Fibroblast of lung (primary cell): ENCODE measurements at regions not wholly inside any gene's neighbourhood (a gene's known extent, or its start where the extent isn't known, plus 50 kb on each side); places are given as distances from the start of the nearest gene placed in this dataset.

Experiments
- DNase-seq, 2 donors: peaks; one replicate each; pipeline versions ENCODE4 v3.0.0 to v3.0.0-alpha.2; 2010; ENCODE audit warnings: low read depth in 2 of 2
- H2AFZ ChIP-seq: 2 replicates; pipeline ENCODE4 v1.5.1; 2012; ENCODE audit warnings: low read length, control low read depth, inconsistent platforms
- H3K27ac ChIP-seq: 2 replicates; pipeline ENCODE4 v1.5.1; 2011; ENCODE audit warnings: low read length, control low read depth; ENCODE audit not compliant: insufficient read depth
- H3K27me3 ChIP-seq: 2 replicates; pipeline ENCODE4 v1.5.1; 2011; ENCODE audit warnings: mild to moderate bottlenecking, low read length; ENCODE audit not compliant: control insufficient read depth, insufficient read depth
- H3K36me3 ChIP-seq: 2 replicates; pipeline ENCODE4 v1.5.1; 2011; ENCODE audit warnings: low read length; ENCODE audit not compliant: control insufficient read depth, insufficient read depth
- H3K4me1 ChIP-seq: 2 replicates; pipeline ENCODE4 v1.5.1; 2011; ENCODE audit warnings: low read length; ENCODE audit not compliant: control insufficient read depth, insufficient read depth; ENCODE audit errors: extremely low read depth
- H3K4me2 ChIP-seq: 2 replicates; pipeline ENCODE4 v1.5.1; 2011; ENCODE audit warnings: low read length, control low read depth; ENCODE audit not compliant: insufficient read depth; ENCODE audit errors: extremely low read depth
- H3K4me3 ChIP-seq, 4 experiments: fragments of 200-600 bp in 1 of 4; sonication (generic) in 1 of 4; replicated peaks in 1 of 4; 2 replicates each; pipeline ENCODE4 v1.5.1; 2011 to 2016; ENCODE audit warnings: low read length in 4 of 4, low read depth in 3 of 4, mild to moderate bottlenecking in 3 of 4, control low read depth in 2 of 4, inconsistent platforms in 1 of 4, mixed read lengths in 1 of 4; ENCODE audit not compliant: insufficient read depth in 1 of 4; ENCODE audit errors: control extremely low read depth in 1 of 4
- H3K79me2 ChIP-seq: 2 replicates; pipeline ENCODE4 v1.5.1; 2012; ENCODE audit warnings: mild to moderate bottlenecking, low read length, inconsistent platforms; ENCODE audit not compliant: control insufficient read depth, insufficient read depth
- H3K9ac ChIP-seq: 2 replicates; pipeline ENCODE4 v1.5.1; 2011; ENCODE audit warnings: mild to moderate bottlenecking, low read length, control low read depth; ENCODE audit not compliant: insufficient read depth
- H3K9me3 ChIP-seq: 2 replicates; pipeline ENCODE4 v1.5.1; 2012; ENCODE audit warnings: low read depth, low read length; ENCODE audit not compliant: control insufficient read depth, insufficient read depth
- H4K20me1 ChIP-seq: 2 replicates; pipeline ENCODE4 v1.5.1; 2011; ENCODE audit warnings: low read length; ENCODE audit not compliant: control insufficient read depth, insufficient read depth; ENCODE audit errors: extremely low read depth
- CTCF ChIP-seq, 2 donors: IDR thresholded peaks in 1 of 2; conservative IDR thresholded peaks in 1 of 2; 1 replicate in 1 of 2; 2 replicates in 1 of 2; pipeline ENCODE4 v1.5.1; 2011 to 2012; ENCODE audit warnings: low read length in 2 of 2, control low read depth in 1 of 2, inconsistent platforms in 1 of 2, low read depth in 1 of 2, mild to moderate bottlenecking in 1 of 2
- EZH2 ChIP-seq: IDR thresholded peaks from 2 replicates; pipeline ENCODE4 v1.5.1; 2012; ENCODE audit warnings: low read length, control low read depth, mild to moderate bottlenecking; ENCODE audit errors: missing control alignments

GRCh38 chr4:174137698-174138097 is 145.8 kb downstream of the FBXO8 start:
- Histone ChIP-seq H3K4me1 (no peaks in the 10 kb centered on the region), H3K79me2 (no peaks in the 10 kb centered on the region), H3K9ac (no peak overlapping the region), H3K36me3 (no peaks in the 10 kb centered on the region), H3K27me3 (no peaks in the 10 kb centered on the region), H2AFZ (no peak overlapping the region), H3K4me3 (no peak overlapping the region), H4K20me1 (no peaks in the 10 kb centered on the region), H3K4me2 (no peak overlapping the region), H3K9me3 (no peaks in the 10 kb centered on the region), H3K27ac (no peak overlapping the region)
- no peak for TF ChIP-seq CTCF (conservative IDR thresholded peaks at IDR 0.05 in 1 of 2, IDR thresholded peaks at IDR 0.05 in 1 of 2; ENCODE audit: low read depth in 1 of 2, low read length in 2 of 2)
- no peak for TF ChIP-seq EZH2
- no peak for DNase-seq

- Histone ChIP-seq H4K20me1 (no peaks in the 10 kb centered on the region), H3K9ac (no peak overlapping the region), H2AFZ (peak overlapping the region; percentile 11), H3K4me2 (peak overlapping the region; percentile 73), H3K9me3 (no peaks in the 10 kb centered on the region), H3K27ac (no peak overlapping the region), H3K79me2 (no peaks in the 10 kb centered on the region), H3K4me3 (peak overlapping the region in 2 of 4 experiments; percentile 36 to 70), H3K27me3 (no peaks in the 10 kb centered on the region), H3K36me3 (no peaks in the 10 kb centered on the region), H3K4me1 (no peaks in the 10 kb centered on the region)
- TF ChIP-seq CTCF (conservative IDR thresholded peaks at IDR 0.05 in 1 of 2, IDR thresholded peaks at IDR 0.05 in 1 of 2; ENCODE audit: low read depth in 1 of 2, low read length in 2 of 2): no peak
- no peak for TF ChIP-seq EZH2
- peak in 1 of 2 donors; percentile 37 for DNase-seq
Observed at GRCh38 chr4:174135936-174136406, 147.5 kb downstream of the FBXO8 start.

GRCh38 chr4:174135530-174135929 is 147.9 kb downstream of the FBXO8 start:
- H3K4me3 ChIP-seq: peak overlapping the region in 2 of 4 experiments; percentile 36 to 70
- H2AFZ ChIP-seq: peak overlapping the region; percentile 11
- H3K4me2 ChIP-seq: peak overlapping the region; percentile 73
- no peak overlapping the region for H3K9ac ChIP-seq
- TF ChIP-seq CTCF (conservative IDR thresholded peaks at IDR 0.05 in 1 of 2, IDR thresholded peaks at IDR 0.05 in 1 of 2; ENCODE audit: low read depth in 1 of 2, low read length in 2 of 2): no peak
- no peak for TF ChIP-seq EZH2
- no peaks in the 10 kb centered on the region for H3K27me3 ChIP-seq
- H4K20me1 ChIP-seq: no peaks in the 10 kb centered on the region
- H3K4me1 ChIP-seq: no peaks in the 10 kb centered on the region
- no peak for DNase-seq
- no peaks in the 10 kb centered on the region for H3K9me3 ChIP-seq
- H3K36me3 ChIP-seq: no peaks in the 10 kb centered on the region
- H3K27ac ChIP-seq: no peak overlapping the region
- no peaks in the 10 kb centered on the region for H3K79me2 ChIP-seq
